GM06990 (cell line): ENCODE measurements at regions not wholly inside any gene's neighbourhood (a gene's known extent, or its start where the extent isn't known, plus 50 kb on each side); places are given as distances from the start of the nearest gene placed in this dataset.

Experiments used
- DNase-seq: peaks from one replicate; pipeline ENCODE4 v3.0.0-alpha.2; 2011; ENCODE audit not compliant: insufficient read length; ENCODE audit errors: extremely low read depth
- H3K27me3 ChIP-seq: replicated peaks from 2 replicates; pipeline ENCODE4 v1.6.0; 2011; ENCODE audit warnings: low read length; ENCODE audit not compliant: control insufficient read depth, insufficient read depth
- H3K36me3 ChIP-seq: 2 replicates; pipeline ENCODE4 v1.5.1; 2011; ENCODE audit warnings: low read length; ENCODE audit not compliant: control insufficient read depth, insufficient read depth
- H3K4me3 ChIP-seq: replicated peaks from 2 replicates; pipeline ENCODE4 v1.5.1; 2011; ENCODE audit warnings: low read depth, mild to moderate bottlenecking, control low read depth, low read length
- CTCF ChIP-seq: IDR thresholded peaks from 2 replicates; pipeline ENCODE4 v1.5.1; 2011; ENCODE audit warnings: low read length, control low read depth, mild to moderate bottlenecking, inconsistent platforms; ENCODE audit not compliant: insufficient read depth, poor library complexity, severe bottlenecking

GRCh38 chr13:109883181-109884180 lies 97.1 kb upstream of the IRS2 start:
- H3K36me3 ChIP-seq = no peaks in the 10 kb centered on the region
- H3K4me3 ChIP-seq = no peak overlapping the region
- H3K27me3 ChIP-seq = no peaks in the 10 kb centered on the region
- no peak for TF ChIP-seq CTCF
- DNase-seq = no peak

GRCh38 chr13:109881961-109882558 lies 95.7 kb upstream of the IRS2 start:
- DNase-seq = no peak
- Histone ChIP-seq H3K4me3 (no peak overlapping the region), H3K36me3 (no peaks in the 10 kb centered on the region), H3K27me3 (no peaks in the 10 kb centered on the region)
- TF ChIP-seq CTCF = no peak

- Histone ChIP-seq H3K36me3 (no peaks in the 10 kb centered on the region), H3K27me3 (no peaks in the 10 kb centered on the region), H3K4me3 (no peak overlapping the region)
- DNase-seq = no peak
- no peak for TF ChIP-seq CTCF
Measured at GRCh38 chr13:109881347-109881725, 95.0 kb upstream of the IRS2 start.

- Histone ChIP-seq H3K36me3 (no peaks in the 10 kb centered on the region), H3K4me3 (no peak overlapping the region), H3K27me3 (no peaks in the 10 kb centered on the region)
- TF ChIP-seq CTCF = no peak
- DNase-seq = no peak
Measured at GRCh38 chr13:109880371-109881346, 94.3 kb upstream of the IRS2 start.

- no peak for TF ChIP-seq CTCF
- Histone ChIP-seq H3K4me3 (no peak overlapping the region), H3K27me3 (no peaks in the 10 kb centered on the region), H3K36me3 (no peaks in the 10 kb centered on the region)
- DNase-seq = no peak
Measured at GRCh38 chr13:109879338-109879737, 93.0 kb upstream of the IRS2 start.
